ENCODE measurements at regions not wholly inside any gene's neighbourhood (a gene's known extent, or its start where the extent isn't known, plus 50 kb on each side); places are given as distances from the start of the nearest gene placed in this dataset.

GRCh38 chr4:151471728-151472127 is 62.8 kb downstream of the FHIP1A start:
- no peak for TF ChIP-seq CTCF (IDR thresholded peaks at IDR 0.05)
- TF ChIP-seq POLR2AphosphoS5 (IDR thresholded peaks at IDR 0.05; ENCODE audit: low read depth, low read length) = no peak
- TF ChIP-seq SIN3A (IDR thresholded peaks at IDR 0.05; ENCODE audit: borderline replicate concordance, insufficient read depth, low read depth, low read length) = no peak
- TF ChIP-seq, protein P1, sequence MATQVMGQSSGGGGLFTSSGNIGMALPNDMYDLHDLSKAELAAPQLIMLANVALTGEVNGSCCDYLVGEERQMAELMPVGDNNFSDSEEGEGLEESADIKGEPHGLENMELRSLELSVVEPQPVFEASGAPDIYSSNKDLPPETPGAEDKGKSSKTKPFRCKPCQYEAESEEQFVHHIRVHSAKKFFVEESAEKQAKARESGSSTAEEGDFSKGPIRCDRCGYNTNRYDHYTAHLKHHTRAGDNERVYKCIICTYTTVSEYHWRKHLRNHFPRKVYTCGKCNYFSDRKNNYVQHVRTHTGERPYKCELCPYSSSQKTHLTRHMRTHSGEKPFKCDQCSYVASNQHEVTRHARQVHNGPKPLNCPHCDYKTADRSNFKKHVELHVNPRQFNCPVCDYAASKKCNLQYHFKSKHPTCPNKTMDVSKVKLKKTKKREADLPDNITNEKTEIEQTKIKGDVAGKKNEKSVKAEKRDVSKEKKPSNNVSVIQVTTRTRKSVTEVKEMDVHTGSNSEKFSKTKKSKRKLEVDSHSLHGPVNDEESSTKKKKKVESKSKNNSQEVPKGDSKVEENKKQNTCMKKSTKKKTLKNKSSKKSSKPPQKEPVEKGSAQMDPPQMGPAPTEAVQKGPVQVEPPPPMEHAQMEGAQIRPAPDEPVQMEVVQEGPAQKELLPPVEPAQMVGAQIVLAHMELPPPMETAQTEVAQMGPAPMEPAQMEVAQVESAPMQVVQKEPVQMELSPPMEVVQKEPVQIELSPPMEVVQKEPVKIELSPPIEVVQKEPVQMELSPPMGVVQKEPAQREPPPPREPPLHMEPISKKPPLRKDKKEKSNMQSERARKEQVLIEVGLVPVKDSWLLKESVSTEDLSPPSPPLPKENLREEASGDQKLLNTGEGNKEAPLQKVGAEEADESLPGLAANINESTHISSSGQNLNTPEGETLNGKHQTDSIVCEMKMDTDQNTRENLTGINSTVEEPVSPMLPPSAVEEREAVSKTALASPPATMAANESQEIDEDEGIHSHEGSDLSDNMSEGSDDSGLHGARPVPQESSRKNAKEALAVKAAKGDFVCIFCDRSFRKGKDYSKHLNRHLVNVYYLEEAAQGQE (IDR thresholded peaks at IDR 0.05; ENCODE audit: insufficient read depth in 1 of 2, low read depth in 2 of 2, low read length in 1 of 2) = no peak
